ENCODE measurements at regions not wholly inside any gene's neighbourhood (a gene's known extent, or its start where the extent isn't known, plus 50 kb on each side); places are given as distances from the start of the nearest gene placed in this dataset.

DNA sequence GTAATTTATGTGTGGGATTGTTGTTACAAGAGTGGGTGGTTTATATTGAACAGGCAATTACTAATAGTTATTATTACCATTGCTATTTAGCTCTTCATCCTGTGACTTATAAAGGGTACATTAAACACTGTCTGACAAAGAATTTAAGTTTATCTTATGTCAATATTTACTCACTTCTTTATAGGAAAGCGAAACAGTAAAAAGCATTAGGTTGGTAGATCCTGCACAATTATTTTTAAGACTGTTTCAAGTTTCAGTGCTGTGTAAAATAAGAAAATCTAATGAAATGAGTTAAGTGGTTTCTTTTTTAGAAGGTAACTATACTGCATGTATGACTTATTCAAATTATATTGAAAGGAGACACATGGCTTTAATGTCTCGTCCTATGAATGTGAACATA lies 135.8 kb upstream of the MAP3K7 start:
- no peak for DNase-seq

DNA sequence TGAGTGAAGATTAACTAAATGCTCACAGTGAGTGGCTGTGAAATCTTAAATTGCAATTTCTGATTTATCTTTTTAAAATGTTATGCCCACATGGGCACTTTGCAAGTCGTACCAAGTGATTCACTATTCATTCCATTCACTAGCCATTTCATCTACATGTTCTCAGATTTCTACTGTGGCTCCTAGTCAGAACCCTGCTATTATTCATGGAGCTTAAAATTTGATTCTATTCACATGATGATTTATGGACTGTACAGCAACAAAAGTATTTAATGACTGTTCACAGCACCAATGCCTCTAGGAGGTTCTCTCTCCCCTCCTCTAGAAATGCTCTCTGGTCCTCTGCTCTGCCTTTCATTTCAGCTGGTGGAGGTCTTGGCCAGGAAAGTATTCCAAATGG lies 133.5 kb upstream of the MAP3K7 start:
- no peak for DNase-seq

DNA sequence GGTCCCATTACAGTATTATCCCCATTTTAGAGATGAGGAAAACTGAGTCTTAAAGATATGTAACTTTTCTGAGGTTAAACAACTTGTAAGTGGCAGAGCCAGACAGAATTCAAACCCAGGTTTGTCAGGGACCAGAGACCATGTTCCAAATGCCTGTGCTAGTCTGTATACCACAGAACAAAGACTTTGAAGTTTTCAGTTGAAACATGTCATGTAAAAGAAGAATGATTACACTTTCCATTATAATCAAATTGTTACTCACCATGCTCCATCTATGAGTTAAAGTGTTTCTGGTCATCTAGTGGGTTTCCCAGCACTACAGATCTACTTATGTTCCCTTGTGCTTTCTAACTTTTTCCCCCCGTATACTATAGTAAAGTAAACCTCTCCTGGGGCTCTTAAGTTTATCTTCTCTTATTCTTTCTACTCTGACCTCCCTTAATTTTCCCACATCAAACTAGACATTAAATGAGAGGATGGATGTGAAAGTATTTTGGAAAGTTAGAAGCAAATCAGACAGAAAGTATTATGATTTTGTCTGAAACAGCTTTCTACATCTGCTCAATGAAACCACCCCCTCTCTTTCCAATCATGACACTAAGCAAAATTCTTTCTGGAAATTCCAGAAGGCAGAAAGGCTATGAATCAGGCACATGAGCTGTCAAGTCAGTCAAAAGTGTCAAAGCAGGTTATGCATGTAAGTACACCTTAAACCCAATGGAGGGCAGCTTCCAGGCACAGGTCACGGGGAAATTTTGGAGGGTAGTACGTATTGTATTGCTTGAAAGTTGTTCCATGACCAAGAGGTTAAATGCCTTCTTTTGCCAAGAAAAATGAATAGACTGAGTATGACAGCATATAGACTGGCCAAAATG lies 132.7 kb upstream of the MAP3K7 start:
- no peak for DNase-seq

DNA sequence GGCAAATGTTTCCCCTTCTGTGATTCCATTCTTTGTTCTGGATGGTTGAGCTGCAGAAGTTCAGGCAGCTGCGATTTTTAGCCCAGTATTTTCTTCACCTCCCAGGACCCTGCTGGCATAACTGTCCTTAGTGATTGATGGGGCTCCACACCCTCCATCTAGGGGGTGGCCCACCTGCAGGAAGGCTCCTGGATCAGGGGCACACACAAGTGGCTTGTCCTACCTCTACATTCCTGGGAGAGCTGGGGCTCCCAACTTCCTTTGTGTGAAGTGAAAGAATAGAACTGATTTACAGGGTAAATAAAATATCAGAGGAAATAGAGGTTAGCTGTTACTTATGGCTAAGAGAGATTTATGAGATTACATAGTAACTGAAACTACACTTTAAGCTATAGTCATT lies 129.5 kb upstream of the MAP3K7 start:
- DNase-seq = no peak

DNA sequence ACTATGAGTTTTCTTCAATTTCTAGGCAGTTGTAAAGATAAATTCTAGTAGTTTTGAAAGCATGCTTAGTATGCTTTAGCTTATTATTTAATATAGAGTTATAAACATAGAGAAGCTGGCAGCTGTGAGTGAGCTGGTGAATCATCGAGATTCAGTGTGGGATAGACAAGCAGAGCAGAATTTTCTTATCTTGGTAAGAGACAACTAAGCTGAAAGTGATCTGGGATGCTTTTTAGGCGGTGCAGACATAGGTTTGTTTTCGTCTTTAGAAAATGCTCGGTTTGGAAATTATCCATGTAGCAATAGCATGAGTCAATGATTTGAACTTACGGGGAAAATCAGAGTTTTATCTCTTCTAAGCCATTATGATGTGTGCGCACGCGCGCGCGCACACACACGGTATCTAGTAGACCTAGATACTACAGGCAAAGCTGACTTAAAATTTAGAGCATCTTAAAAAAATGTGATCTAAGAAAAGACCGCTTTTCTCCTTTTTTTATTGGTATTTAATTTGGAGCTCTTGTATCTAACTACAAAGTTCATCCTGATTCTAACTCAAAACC lies 128.3 kb upstream of the MAP3K7 start:
- no peak for DNase-seq

DNA sequence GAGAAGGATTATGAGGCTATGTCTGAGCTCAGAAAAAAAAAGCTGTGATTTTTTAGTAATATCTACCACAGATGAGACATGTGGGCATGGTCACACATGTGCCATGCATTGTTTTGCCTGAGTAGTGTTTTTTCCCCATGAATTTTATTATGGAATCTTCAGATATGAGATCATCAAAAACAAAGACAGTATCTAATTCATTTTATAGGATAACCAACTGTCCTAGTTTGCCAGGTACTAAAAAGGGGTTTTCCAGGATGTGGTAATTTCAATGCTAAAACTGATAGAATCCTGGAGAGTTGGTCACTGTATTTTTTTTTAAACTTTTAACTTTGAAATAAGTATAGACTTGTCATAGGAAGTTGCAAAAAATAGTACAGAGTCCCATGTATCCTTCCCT lies 127.4 kb upstream of the MAP3K7 start:
- no peak for DNase-seq

DNA sequence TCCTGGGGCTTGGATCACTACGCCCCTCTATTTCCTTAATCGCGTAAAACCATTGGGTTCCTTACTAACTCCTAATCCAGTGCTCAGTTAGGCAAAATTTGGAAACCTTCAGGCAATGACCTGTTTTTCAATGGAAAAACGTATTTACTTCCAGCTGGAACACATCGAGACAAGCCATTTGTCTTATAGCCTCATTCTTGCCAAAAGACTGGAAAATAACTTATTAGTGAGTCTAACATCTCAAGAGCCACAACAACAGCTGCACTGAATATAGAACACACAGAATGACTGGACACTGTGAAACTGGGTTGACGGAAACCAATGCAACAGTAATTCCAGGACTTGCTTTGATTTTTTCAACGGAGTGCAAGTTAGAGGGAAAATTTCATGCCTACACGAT lies 125.2 kb upstream of the MAP3K7 start:
- no peak for DNase-seq

DNA sequence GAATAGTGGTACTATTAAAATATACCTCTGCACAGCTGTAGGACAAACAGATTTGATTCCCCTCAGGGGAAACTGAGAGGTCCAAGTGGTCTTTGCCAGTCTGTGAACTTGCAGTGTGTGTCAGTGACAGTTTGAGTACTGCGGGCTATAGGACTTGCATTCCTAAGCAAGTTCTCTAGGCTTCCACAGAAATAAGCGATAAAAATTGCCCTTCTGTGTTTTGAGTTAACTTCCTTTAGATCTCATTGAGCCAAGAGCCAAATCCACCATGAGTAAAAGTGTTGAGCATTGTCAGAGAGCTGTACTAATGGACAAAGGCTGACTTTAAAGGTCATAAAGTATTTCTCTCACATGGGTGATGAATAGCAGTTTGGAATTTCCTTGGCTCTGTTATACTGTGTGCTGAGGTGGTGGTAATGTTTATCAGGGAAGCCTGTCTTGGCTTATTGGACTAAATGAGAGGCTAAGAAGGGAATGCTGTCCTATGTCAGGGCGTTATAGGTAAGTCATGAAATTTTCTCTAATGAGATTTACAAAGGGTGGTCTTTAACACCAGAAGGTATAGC lies 122.6 kb upstream of the MAP3K7 start:
- no peak for DNase-seq

DNA sequence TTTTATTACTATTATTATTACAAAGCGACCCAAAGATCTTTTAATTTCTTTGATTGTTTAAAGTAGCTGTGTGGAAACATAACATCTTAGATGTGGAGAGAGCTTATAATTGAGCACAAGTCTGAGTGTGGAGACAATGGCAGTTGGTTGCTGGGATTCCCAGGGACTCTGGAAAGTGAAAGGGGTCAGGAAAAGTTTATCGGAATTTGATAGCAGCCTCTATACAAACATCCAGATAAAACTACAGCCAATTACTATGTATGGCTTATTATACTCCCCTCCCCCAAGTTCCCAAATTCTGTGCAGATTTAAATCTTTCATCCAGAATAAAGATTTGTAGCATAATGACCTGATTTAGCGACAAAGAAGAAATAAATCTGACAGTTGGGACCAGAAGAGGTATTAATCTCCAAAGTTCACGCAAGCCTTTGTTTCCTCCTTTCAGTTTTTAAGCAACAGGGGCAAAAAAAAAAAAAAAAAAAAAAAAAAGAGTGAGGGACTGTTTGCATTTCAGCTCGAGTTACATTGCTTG lies 121.4 kb upstream of the MAP3K7 start:
- no peak for DNase-seq

DNA sequence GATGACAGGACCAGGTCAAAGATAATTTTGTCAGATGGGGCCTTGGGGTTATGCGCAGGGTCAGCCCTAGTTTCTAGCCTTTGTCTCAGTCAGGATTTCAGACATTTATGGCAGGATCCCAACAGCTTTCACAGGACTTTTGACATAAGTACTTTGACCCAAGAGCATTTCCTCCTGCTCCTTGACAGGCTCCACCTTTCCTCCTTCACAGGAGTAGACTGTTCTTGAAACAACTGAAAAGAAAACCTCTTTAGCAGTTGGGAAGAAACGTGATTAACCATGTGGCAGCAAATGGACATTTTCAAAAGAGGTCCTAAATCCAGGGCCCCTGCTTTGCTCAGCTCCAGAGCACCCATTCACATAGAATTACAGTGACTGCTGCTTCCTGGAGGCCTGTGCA lies 120.4 kb upstream of the MAP3K7 start:
- DNase-seq = no peak

DNA sequence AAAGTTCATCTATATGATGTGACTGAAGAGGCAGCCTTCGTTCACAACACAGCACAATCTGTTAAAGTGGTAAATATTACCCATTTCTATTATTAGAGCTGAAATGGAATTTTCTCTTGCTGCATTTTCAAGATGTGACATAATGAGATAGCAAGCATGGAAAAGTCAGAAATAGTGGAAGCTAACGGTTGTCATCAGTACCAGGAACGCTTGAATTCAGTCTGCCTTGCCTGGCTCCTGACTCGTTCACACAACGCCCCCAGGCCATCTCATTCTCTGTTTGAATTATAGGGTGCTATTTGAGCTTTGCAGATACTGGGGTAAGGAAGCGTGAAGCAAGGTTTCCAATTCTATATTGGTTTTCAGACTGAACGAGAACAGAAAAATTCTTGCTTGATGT lies 116.5 kb upstream of the MAP3K7 start:
- DNase-seq = no peak

DNA sequence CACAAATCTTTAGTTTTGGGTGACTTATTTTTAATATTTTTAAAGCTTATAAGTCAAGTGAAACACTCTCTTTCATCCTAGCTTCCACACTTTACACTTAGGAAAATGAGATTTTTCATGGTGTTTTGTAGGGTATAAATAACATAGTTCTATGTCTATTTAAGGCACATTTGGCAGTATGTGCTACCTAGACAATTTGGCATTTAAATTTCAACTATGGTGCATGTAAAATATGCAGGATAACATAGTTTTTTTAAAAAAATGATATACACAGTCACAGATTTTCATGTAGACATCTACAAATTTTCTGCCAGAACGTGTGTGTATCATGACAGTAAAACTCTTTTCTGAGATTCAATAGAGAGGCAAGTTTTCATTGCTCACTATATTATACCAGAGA lies 115.1 kb upstream of the MAP3K7 start:
- no peak for DNase-seq

DNA sequence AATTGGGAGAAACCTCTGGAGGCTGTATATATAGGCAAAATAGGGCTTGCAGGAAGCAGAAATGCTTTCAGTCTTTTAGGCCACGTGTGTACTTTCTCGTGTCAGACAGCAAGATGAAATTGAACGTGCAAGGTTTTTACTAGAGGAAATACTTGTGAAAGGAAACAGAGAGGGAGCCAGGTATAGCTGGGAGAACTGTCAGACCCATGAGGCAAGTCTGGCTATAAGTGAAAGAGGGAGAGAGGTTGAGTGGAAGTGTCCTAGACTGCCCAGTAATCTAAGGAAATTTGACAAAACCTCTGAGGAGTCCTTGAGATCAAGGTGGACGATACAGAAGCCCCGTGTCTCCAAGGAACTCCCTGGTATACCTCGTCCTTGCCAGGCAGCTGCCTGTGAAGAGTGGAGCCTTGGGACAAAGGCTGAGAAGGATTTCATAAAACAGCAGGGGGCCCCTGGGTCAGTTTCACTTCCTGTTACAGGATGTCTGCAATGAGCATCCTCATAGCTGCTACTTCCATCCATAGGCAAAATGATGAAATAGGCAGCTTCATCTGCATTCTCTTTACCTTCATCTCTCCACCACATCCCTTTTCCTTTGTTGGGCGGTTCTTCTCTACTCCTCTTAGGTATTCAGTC lies 114.4 kb upstream of the MAP3K7 start:
- DNase-seq = no peak

DNA sequence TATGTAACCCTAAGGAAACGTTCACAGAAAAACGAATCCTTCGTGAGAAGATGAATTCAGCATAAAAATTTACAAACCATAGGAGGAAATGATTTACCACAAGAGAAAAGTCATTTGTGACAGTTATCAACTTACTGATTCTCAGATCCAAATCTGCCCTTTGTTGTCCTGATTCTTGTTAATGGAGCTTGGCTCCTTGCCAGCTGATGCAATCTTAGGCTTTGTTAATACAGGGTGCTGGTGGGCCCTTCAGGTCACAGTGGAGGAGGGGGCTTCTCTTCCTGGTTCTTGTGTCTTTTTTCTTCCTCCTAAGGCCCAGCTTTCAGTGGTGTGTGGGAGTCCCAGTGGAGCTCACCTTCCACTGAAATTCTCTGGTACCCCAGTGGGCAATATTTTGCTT lies 108.4 kb upstream of the MAP3K7 start:
- DNase-seq = no peak

DNA sequence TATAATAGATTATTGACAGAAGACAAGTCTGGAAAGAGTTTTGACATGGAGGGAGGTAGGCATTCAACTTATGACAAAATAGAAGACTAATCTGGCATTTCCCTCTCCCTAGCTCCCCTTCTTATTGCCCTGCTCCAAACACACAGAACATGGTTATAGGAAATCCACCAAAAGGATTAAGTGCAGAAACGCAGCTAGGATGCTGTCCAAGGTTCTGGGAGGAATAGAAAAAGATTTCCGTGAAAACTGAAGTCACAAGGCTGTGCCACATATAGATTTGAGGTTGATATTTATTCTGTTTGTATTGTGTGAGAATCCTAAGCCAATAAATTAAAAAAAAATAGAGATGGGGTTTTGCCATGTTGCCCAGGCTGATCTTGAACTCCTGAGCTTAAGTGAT lies 107.9 kb upstream of the MAP3K7 start:
- DNase-seq = no peak

DNA sequence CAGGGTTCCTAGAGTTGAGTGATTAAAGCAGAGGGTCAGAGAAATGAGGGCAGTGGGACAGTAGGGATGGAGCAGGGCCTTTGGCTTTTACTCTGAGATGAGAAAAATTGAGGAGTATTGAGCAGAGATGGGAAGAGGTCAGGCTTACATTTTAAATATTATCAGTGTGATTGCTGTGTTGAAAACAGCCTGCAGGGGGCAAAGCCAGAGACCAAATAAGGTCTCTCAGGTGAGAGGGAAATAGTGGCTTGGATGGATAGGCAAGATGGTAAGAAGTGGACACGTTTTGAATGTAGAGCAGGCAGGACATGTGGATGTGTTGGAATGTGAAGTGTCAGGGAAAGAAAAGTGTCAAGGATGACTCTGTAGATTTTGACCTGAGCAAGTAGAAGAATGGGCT lies 105.0 kb upstream of the MAP3K7 start:
- DNase-seq = no peak

DNA sequence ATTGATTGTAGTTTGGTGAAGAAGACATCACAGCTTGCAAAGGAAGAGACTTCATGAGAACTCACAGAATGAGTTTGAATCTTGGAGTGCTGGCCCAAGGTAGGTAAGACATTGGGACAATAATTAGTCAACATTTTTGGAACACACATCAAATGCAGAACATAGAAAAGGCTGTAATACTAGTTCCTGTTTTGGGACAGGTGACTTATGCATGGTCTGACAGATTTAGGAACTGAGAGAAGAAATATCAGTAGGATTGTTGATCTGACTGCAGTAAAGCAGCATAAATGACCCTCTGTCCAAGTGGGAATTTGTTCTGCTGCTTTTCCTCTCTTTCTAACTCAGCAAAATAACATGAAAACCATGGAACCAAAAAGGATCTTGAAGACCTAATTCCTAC lies 102.3 kb upstream of the MAP3K7 start:
- DNase-seq = no peak

DNA sequence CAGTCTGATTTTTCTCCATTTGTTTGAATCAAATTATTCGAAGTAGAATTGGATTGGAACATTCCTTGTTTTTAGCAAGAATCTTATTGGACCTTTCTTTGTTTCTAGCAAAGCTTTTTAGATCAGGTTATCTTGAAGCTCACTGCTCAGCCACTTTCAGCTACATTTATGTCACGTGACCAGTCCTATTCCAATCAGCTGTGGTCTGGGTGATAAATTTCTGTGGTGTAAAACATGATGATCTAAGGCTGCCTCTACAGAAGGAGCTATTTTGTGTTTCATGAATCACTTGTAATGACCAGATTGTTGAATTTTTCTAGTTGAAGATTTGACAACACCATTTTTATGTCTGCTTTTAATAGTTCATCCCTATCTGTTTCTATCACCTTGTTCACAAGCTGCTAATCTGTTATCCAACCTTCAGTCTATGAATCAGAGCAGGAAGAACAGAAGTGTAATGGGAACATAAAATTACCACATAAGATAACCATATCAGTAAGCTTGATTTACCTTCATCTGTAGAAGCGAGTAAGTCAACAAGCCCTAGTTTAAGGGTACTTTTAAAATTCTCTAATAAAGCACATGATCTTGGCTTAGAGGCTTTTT lies 101.0 kb upstream of the MAP3K7 start:
- no peak for DNase-seq

DNA sequence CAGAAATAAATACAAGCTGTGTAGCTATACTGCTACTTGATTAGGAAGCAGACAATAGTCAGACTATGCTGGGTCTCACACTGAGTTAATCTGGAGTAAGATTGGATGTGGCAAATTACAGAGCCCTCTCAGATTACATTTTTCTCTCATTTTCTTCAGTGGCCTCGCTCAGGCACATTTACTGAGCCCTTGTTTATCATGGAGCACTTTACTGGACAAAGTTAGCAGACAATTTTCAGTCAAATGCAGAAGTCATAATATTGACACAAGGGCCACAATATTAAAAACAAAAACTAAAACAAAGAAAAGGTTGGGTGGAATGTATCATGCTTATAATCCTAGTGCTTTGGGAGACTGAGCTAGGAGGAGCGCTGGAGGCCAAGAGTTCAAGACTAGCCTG lies 95.0 kb upstream of the MAP3K7 start:
- no peak for DNase-seq

DNA sequence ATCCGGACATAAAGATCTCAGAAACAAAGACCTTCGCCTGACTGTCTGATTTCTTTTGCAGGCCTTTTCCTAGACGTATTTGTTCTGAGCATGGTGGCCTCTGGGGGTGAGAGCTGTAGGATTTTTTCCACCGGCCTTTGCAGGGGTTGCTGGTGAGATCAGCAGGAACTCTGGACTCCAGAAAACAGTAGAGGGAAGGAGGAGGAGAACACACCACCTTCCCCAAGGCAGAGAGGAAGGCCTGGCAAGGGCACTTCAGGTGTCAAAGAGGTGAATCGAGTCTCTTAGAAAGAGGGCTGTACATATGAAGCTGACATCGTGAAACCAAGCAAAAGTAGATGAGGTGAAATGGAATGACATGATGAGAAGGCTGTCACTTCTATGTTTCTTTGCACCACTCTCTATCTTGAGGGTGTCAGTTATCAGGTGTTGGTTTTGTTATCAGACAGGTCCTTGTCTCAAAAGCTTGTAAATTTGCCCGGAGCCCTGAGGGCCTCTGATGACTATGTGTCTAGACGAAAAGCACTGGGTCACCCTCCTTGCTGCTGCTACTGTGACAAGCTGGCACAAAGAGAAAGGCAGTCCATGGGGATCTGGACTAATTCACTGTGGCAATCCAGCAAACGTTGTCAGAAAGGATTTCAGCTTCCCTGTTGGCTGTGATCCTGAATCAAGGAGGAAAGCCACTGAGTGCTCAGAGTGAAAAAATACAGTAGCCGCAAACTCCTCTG lies 91.3 kb upstream of the MAP3K7 start:
- DNase-seq = no peak

DNA sequence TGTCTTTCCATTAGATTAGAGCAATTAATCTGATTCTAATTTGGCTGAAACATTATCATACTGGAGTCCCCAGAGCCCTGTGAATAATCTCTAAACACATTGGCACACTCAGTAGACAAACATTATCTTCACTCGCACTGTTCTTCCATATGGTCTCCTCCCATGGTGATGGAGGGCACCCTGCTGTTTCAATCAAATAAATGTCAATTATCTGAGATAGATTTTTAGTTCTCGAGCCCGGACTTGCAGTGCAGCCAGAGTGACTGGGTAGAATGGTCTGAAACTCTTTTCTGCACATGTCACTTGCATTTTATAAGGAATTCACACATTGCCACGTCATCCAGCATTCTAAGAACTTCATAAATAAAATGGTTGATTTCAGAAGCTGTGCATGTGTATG lies 90.6 kb upstream of the MAP3K7 start:
- DNase-seq = no peak

DNA sequence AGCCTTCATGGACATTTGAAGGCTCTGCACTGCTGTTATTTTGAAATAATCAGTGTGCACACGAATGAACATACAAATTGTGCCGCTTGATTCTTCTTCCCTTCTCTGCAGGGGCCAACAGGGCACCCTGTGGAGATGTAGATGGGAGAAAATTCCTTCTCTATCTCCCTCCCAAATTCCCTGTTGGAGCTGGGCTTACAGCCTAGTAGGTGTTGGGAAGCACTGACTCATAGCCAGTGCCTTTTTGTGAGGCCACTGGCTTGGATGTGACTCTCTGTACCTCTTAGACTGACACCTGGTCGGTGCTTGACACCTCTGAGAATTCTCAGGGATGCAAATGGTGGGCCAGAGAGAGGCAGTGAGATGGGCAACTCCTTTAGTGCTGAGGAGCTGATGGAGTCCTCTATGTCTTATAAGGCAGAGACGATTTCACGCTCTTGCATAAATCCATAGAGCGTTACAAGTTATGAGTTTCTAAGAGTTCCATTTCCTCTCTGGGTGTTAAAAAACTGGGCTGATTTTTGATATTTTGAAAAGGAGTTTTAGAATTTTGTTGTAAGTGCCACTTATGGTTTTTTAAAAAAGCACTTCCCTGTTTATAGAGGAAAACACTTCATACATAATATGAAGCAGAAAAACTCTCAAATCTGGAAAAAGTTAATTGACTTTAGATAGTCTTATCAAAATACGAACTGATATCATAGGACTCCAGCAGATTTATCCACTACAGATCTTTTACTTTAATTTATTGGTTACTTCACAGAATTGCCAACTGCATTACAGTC lies 89.8 kb upstream of the MAP3K7 start:
- DNase-seq = no peak

Measured in activated CD8-positive, alpha-beta memory T cell treated with anti-CD3 and anti-CD28 coated beads for 24 hours (primary cell).